NCI-H2029 treated with DMSO at 0.1 percent for 48 hours (cell line): ENCODE measurements at regions not wholly inside any gene's neighbourhood (a gene's known extent, or its start where the extent isn't known, plus 50 kb on each side); places are given as distances from the start of the nearest gene placed in this dataset.
"Not testable (repeated sequence)": the region's sequence is repeated elsewhere in the genome, so short reads cannot be mapped to it uniquely, and the experiment has no call there.

Experiments
- DNase-seq: peaks from one replicate; lab custom pipeline; 2025; lab: John Stamatoyannopoulos, UW

GRCh38 chr3:161600173-161600572 lies 103.6 kb downstream of the OTOL1 start:
- peak; percentile 2 for DNase-seq

GRCh38 chr3:161602475-161602874 lies 105.9 kb downstream of the OTOL1 start:
- no peak for DNase-seq

DNA sequence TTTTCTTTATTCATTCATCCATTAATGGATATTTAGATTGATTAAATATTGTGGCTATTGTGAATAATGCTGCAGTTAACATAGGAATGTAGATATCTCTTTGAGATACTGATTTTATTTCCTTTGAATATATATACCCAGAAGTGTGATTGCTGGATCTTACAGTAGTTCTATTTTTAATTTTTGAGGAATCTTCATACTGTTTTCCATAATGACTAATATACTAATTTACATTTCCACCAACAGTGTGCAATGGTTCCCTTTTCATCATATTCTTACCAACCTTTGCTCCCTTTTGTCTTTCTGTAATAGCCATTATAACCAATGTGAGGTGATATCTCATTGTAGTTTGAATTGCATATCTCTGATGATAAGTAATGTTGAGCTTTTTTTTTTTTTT lies 106.3 kb downstream of the OTOL1 start:
- DNase-seq, result no peak

DNA sequence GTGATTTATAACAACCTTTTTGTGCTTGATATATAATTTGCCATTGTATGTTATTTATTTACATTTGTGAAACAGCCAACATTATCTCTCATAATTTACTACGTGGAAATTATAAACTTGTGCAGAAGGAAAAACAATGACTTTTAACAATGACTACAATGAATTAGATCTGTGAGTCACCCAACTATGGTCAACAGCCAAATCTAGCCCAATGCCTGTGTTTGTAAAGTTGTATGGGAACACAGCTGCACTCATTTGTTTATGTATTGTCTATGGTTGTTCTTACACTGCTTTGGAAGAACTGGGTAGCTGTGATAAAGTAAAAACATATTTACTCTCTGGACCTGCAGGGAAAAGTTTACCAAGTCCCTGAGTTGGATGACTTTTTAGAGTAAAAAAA lies 110.4 kb downstream of the OTOL1 start:
- DNase-seq, result no peak

DNA sequence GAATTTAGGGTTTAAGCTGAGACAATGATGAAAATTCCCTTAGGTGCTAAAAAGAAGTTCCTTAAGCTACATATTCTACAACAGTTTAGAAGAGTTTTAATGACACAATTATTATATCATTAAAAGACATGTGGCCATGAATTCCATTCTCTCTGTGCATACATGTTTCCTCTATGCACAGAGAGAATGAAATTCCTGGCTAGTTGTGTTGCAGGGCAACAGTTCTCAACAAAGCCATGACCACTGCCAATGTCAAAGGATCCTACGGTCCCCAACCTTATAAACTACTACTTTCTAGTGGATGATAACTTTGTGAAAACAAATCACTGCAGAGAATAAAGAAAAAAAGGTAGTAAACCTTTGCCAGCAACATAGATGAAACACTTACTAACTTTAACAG lies 122.7 kb downstream of the OTOL1 start:
- no peak for DNase-seq

DNA sequence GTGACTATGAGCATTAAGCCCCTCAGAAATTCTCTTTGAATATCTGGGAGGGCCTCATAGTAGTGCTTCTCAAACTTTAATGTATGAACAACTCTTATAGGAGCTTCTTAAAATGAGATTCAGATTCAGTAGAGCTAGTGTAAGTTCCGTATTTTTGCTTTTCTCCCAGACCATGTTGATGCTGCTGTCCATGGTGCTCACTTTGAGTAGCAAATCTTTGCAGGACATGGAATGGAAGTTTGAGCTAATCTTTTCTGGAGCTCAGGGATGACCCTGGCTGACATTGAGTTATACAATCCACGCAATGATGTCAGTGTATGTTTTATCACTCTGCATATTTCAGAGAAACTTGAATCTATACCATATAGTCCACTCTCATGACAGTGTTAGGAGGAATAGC lies 134.2 kb downstream of the OTOL1 start:
- no peak for DNase-seq

DNA sequence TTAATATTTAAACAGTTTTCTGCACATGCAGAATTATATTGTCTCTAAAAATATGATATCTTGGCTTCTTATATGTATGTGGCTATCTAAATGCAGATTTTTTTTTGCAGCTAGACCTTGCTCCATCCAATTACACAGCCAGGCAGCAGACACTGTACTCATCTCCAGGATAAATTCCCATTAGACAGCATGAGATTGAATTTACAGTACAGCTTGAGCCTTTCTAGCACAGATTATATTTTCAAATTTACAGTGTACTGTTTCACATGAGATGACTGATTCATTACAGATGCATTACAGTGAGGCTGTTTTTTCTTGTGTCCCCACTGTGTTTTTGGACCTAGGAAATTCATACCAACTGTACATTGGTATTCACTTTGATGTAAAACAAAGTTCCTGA lies 134.9 kb downstream of the OTOL1 start:
- DNase-seq, result no peak

GRCh38 chr3:161637559-161637958 lies 141.0 kb downstream of the OTOL1 start:
- no peak for DNase-seq

GRCh38 chr3:161639095-161639494 lies 142.5 kb downstream of the OTOL1 start:
- not testable (repeated sequence) for DNase-seq

DNA sequence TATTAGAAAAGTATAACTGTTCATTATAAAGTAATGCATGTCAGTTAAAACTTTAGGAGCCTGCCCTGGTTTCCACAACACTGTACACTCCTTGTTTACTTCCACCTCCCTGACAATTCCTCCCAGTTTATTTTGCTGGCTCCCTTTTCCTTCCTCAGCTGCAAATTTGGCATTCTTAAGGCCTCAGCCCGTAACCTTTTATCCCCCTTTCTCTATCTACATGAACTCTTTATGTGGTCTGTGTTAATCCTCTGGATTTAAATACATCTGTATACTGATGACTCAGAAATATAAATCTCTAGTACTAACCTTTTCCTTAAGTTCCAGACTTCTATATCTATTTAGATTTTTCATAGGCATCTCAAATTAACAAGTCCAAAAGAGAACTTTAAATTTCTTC lies 143.6 kb downstream of the OTOL1 start:
- DNase-seq, result no peak

DNA sequence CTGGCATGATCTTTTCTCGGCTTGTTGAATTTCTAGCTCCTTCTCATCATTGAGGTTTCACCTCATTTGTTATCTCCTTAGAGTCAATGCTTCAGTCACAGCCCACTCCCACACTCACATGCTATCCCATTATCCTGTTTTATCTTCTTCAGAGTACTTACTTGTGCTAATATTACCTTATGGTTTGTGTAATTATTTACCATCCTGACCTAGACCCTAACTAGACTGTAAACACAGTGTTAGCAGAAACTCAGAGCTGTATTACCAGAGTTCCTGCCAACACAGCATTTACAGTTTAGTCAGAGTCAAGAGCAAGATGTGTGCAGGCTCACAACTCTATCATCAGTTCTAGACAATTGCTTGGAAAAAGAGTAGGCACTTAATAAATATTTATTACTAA lies 144.7 kb downstream of the OTOL1 start:
- no peak for DNase-seq

DNA sequence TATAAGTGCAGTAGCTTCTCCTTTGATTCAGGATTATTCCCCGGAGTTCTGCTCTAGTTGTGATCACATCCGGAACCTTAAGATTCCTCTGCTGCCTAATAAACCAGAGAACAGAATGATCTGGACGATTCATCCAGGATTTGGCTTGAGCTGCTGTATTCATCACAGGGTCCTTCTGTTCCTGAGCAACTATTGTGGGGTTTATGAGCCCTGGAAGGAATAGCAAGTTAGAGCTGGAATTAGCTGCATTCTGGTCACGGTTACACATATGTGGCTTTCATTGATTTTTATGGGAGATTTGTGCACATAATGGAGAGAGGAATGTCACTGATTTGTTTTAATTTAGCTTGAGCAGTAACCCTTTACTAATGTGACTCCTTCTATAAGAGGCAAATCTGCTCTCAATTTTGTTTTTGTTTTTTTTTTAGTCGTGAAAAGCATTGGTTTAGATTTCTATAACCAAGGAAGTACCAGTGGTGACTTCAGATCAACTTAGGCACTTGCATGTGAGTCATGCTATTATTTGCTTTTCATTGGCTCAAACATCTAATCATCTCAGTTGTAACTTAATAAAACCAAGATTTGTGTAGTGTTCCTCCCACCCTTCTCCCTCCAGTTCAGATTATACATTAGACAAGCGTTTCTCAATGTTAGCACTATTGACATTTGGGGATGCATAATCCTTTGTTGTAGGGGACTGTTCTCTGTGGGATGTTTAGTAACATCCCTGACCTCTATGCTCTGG lies 148.5 kb downstream of the OTOL1 start:
- DNase-seq, result no peak

- DNase-seq, result no peak
Observed at GRCh38 chr3:161647936-161648470, 151.4 kb downstream of the OTOL1 start.

DNA sequence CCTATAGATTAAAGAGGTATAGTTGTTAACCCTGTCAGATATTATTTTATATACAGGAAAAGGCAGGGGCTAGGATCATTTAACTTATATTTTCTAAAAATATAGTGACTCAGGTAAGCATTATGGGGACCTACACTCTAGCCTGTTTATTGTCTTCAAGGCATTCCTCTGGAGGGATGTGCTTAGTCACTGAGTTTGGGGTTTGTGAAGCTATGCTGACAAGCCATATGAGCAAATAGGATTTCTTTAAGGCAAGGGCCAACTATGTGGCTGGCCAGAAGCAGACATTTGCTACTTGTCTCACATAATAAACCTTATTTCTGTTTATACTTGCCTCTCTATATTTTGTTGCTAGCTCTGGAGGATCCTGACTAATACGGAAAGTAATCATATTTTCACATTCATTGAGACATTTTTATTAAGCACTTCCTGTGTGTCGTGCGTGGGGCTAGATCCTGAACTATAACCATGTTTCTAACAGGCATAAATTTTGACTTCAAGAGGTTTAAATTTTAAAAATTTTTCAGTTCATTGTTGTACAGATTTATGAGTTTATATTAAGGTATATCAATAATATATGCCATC lies 153.4 kb downstream of the OTOL1 start:
- no peak for DNase-seq

- no peak for DNase-seq
Observed at GRCh38 chr3:161657786-161658185, 161.2 kb downstream of the OTOL1 start.

- DNase-seq, result no peak
Observed at GRCh38 chr3:161671141-161671540, 174.5 kb downstream of the OTOL1 start.

DNA sequence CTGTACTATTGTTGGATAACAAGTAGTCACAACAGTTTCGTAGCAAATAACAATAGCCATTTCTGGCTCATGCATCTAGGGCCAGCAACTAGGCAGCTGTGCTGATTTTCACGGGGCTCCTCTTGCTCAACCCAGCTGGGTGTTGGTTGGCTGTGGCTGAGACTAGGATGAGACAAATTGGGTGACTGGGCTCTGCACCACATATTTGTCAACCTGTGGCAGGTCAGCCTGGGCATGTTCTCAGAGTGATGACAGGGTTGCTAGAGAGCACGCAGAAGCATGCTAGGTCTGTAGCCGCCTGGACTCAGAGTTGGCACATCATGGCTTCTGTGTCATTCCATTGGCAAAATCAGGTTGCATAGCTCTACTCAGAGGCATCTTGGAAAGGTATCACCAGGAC lies 175.9 kb downstream of the OTOL1 start:
- no peak for DNase-seq

DNA sequence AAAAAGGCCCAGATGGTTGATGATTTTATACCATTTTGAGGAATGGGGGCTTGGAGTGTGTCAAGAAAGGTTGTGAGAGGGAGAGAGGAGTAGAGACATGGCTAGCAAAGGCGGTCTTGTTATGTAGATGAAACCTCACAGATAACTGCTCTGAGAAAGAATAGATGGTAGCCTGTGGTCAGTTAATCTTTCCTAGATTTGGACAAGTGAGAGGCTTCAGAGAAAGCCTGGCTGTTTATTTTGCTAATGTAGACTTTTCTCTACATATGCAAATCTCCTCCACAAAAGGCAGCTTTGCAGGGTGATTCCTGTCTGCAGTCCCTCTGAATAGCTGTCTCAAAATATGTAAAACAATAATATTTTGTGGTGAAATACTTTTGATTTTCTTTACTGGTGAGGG lies 177.3 kb downstream of the OTOL1 start:
- no peak for DNase-seq

- DNase-seq, result no peak
Observed at GRCh38 chr3:161674402-161674801, 177.8 kb downstream of the OTOL1 start.

DNA sequence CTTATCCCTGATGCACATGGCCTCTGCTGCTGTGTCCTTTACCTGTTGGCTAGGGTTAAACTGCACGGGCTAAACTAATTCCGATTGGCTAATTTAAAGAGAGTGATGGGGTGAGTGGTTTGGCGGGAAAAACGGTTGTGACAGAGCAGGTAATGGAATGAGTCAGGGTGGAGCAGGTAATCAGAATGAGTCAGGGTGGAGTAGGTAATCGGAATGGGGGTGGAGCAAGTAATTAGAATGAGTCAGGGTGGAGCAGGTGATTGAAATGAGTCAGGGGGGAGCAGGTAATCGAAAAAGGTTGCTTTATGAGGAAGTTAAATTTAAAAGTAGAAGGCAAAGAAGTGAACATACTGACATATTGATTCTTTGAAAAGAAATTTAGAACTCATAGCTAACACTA lies 185.2 kb downstream of the OTOL1 start:
- DNase-seq, result not testable (repeated sequence)

GRCh38 chr3:161682715-161683114 lies 186.1 kb downstream of the OTOL1 start:
- DNase-seq, result no peak

- DNase-seq, result no peak
Observed at GRCh38 chr3:161689584-161690298, 193.1 kb downstream of the OTOL1 start.

- no peak for DNase-seq
Observed at GRCh38 chr3:161690299-161690620, 193.7 kb downstream of the OTOL1 start.
